SJCRH30 (cell line): ENCODE measurements at regions not wholly inside any gene's neighbourhood (a gene's known extent, or its start where the extent isn't known, plus 50 kb on each side); places are given as distances from the start of the nearest gene placed in this dataset.

ENCODE experiments used
- DNase-seq, 2 experiments: peaks; one replicate each; pipeline ENCODE4 v3.0.0-alpha.2; 2015 to 2020
- H3K27ac ChIP-seq: fragments of 250-450 bp; sonication (Bioruptor Pico); 2 replicates; pipeline ENCODE4 v1.5.1; 2020; ENCODE audit warnings: mild to moderate bottlenecking, moderate library complexity
- H3K27me3 ChIP-seq: fragments of 250-450 bp; sonication (Bioruptor Pico); 2 replicates; pipeline ENCODE4 v1.5.1; 2020; ENCODE audit warnings: mild to moderate bottlenecking, moderate library complexity
- H3K36me3 ChIP-seq: fragments of 250-450 bp; sonication (Bioruptor Pico); 2 replicates; pipeline ENCODE4 v1.5.1; 2020; ENCODE audit warnings: mild to moderate bottlenecking, moderate library complexity
- H3K4me1 ChIP-seq: fragments of 250-450 bp; sonication (Bioruptor Pico); 2 replicates; pipeline ENCODE4 v1.5.1; 2020; ENCODE audit warnings: mild to moderate bottlenecking, moderate library complexity
- H3K4me3 ChIP-seq: fragments of 250-450 bp; sonication (Bioruptor Pico); 2 replicates; pipeline ENCODE4 v1.5.1; 2020; ENCODE audit warnings: mild to moderate bottlenecking, moderate library complexity
- H3K9me3 ChIP-seq: fragments of 250-450 bp; sonication (Bioruptor Pico); replicated peaks from 2 replicates; pipeline ENCODE4 v1.5.1; 2020; ENCODE audit warnings: mild to moderate bottlenecking, moderate library complexity

GRCh38 chr6:3630258-3630835 is 121.2 kb downstream of the PXDC1 start:
- Histone ChIP-seq H3K9me3 (no peaks in the 10 kb centered on the region), H3K27ac (no peak overlapping the region), H3K27me3 (no peaks in the 10 kb centered on the region), H3K4me1 (no peaks in the 10 kb centered on the region), H3K36me3 (no peaks in the 10 kb centered on the region), H3K4me3 (no peak overlapping the region)
- no peak for DNase-seq

GRCh38 chr6:3627956-3628835 is 123.3 kb downstream of the PXDC1 start:
- H3K9me3 ChIP-seq = no peaks in the 10 kb centered on the region
- H3K4me3 ChIP-seq = no peak overlapping the region
- no peaks in the 10 kb centered on the region for H3K4me1 ChIP-seq
- DNase-seq = no peak
- no peaks in the 10 kb centered on the region for H3K36me3 ChIP-seq
- H3K27me3 ChIP-seq = no peaks in the 10 kb centered on the region
- H3K27ac ChIP-seq = no peak overlapping the region

- Histone ChIP-seq H3K27ac (no peak overlapping the region), H3K27me3 (no peaks in the 10 kb centered on the region)
These were observed 124.0 kb downstream of the PXDC1 start for GRCh38 chr6:3627501-3627900.

GRCh38 chr6:3625980-3626563 is 125.4 kb downstream of the PXDC1 start:
- H3K27me3 ChIP-seq = no peaks in the 10 kb centered on the region
- DNase-seq = no peak
- H3K9me3 ChIP-seq = no peaks in the 10 kb centered on the region
- H3K36me3 ChIP-seq = no peaks in the 10 kb centered on the region
- no peak overlapping the region for H3K4me3 ChIP-seq
- no peaks in the 10 kb centered on the region for H3K4me1 ChIP-seq
- no peak overlapping the region for H3K27ac ChIP-seq

More at GRCh38 chr6:3627501-3627900, 124.0 kb downstream of the PXDC1 start:
- Histone ChIP-seq H3K4me1 (no peaks in the 10 kb centered on the region), H3K36me3 (no peaks in the 10 kb centered on the region), H3K4me3 (no peak overlapping the region), H3K9me3 (no peaks in the 10 kb centered on the region)
- DNase-seq = no peak

GRCh38 chr6:3625149-3625979 is 126.1 kb downstream of the PXDC1 start:
- Histone ChIP-seq H3K36me3 (no peaks in the 10 kb centered on the region), H3K9me3 (no peaks in the 10 kb centered on the region), H3K4me1 (no peaks in the 10 kb centered on the region), H3K4me3 (no peak overlapping the region), H3K27me3 (no peaks in the 10 kb centered on the region), H3K27ac (no peak overlapping the region)
- DNase-seq = no peak

- peak; percentile 12 to 37 for DNase-seq
These were observed 127.0 kb downstream of the PXDC1 start for GRCh38 chr6:3624250-3625136.

GRCh38 chr6:3623451-3624249 is 127.9 kb downstream of the PXDC1 start:
- Histone ChIP-seq H3K9me3 (no peaks in the 10 kb centered on the region), H3K27me3 (no peaks in the 10 kb centered on the region), H3K4me3 (no peak overlapping the region), H3K27ac (no peak overlapping the region), H3K4me1 (no peaks in the 10 kb centered on the region), H3K36me3 (no peaks in the 10 kb centered on the region)
- DNase-seq = no peak

More at GRCh38 chr6:3624250-3625136, 127.0 kb downstream of the PXDC1 start:
- Histone ChIP-seq H3K27ac (no peak overlapping the region), H3K9me3 (no peaks in the 10 kb centered on the region), H3K27me3 (no peaks in the 10 kb centered on the region), H3K36me3 (no peaks in the 10 kb centered on the region), H3K4me1 (no peaks in the 10 kb centered on the region), H3K4me3 (no peak overlapping the region)

- Histone ChIP-seq H3K36me3 (no peaks in the 10 kb centered on the region), H3K27me3 (no peaks in the 10 kb centered on the region), H3K9me3 (no peaks in the 10 kb centered on the region), H3K27ac (no peak overlapping the region), H3K4me1 (no peaks in the 10 kb centered on the region), H3K4me3 (no peak overlapping the region)
- no peak for DNase-seq
These were observed 130.1 kb downstream of the PXDC1 start for GRCh38 chr6:3621411-3621810.

- no peaks in the 10 kb centered on the region for H3K4me1 ChIP-seq
- H3K27ac ChIP-seq = no peak overlapping the region
- DNase-seq = no peak
- no peaks in the 10 kb centered on the region for H3K36me3 ChIP-seq
- no peaks in the 10 kb centered on the region for H3K9me3 ChIP-seq
- H3K27me3 ChIP-seq = no peaks in the 10 kb centered on the region
- H3K4me3 ChIP-seq = no peak overlapping the region
These were observed 130.6 kb downstream of the PXDC1 start for GRCh38 chr6:3620937-3621336.

- DNase-seq = no peak
- Histone ChIP-seq H3K4me1 (no peaks in the 10 kb centered on the region), H3K9me3 (no peaks in the 10 kb centered on the region), H3K36me3 (no peaks in the 10 kb centered on the region), H3K27ac (no peak overlapping the region), H3K27me3 (no peaks in the 10 kb centered on the region), H3K4me3 (no peak overlapping the region)
These were observed 131.1 kb downstream of the PXDC1 start for GRCh38 chr6:3620389-3620788.

GRCh38 chr6:3619800-3620199 is 131.7 kb downstream of the PXDC1 start:
- Histone ChIP-seq H3K27me3 (no peaks in the 10 kb centered on the region), H3K9me3 (no peaks in the 10 kb centered on the region), H3K36me3 (no peaks in the 10 kb centered on the region), H3K4me1 (no peaks in the 10 kb centered on the region), H3K4me3 (no peak overlapping the region), H3K27ac (no peak overlapping the region)
- DNase-seq = no peak

GRCh38 chr6:3619201-3619600 is 132.3 kb downstream of the PXDC1 start:
- Histone ChIP-seq H3K27me3 (no peaks in the 10 kb centered on the region), H3K36me3 (no peaks in the 10 kb centered on the region)
- no peak for DNase-seq

GRCh38 chr6:3618642-3619041 is 132.9 kb downstream of the PXDC1 start:
- no peak for DNase-seq
- H3K9me3 ChIP-seq = no peaks in the 10 kb centered on the region
- no peak overlapping the region for H3K4me3 ChIP-seq
- H3K36me3 ChIP-seq = no peaks in the 10 kb centered on the region
- H3K4me1 ChIP-seq = no peaks in the 10 kb centered on the region
- H3K27me3 ChIP-seq = no peaks in the 10 kb centered on the region
- no peak overlapping the region for H3K27ac ChIP-seq

More at GRCh38 chr6:3619201-3619600, 132.3 kb downstream of the PXDC1 start:
- H3K27ac ChIP-seq = no peak overlapping the region
- no peaks in the 10 kb centered on the region for H3K9me3 ChIP-seq
- no peak overlapping the region for H3K4me3 ChIP-seq
- H3K4me1 ChIP-seq = no peaks in the 10 kb centered on the region
